ENCODE measurements at regions not wholly inside any gene's neighbourhood (a gene's known extent, or its start where the extent isn't known, plus 50 kb on each side); places are given as distances from the start of the nearest gene placed in this dataset.

DNA sequence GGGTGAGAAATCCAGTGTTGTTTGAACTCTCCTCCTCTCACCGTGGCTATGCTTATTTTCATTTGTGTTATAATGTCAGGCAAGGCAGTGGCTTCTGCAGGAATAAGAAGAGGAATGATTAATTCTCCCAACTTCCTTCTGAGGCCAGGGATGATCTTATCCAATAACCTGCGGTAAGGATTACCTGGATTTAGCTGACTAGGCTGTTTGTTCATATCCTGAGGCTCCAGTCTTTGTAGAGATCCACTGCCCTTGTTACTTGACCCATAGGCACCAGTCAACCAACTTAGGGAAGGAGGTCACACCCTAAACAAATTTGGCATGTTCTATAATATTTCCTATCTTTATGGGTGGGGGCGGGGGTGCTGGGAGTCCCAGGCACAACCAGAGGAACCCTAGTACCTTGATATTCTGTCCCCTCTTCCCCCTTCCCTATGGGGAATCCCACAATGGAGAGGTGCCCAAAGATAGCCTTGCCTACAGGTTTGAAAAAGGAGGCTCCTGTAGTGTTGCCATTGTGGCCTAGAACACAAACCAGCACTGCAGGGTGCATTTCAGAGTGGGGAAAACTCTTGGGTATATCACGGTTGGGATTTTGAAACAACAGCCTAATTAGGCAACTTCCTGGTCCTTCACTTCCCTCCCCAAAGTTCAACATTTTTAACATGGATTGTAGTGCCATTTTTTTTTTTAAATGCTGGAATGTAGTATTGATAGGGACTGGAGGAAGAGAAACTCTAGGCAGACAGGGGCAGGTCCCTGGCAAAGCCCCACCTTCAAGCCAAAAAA lies 977.5 kb upstream of the SPRY2 start:
- DNase-seq (ENCODE audit: low read depth) = no peak
- Histone ChIP-seq H3K4me1 (ENCODE audit: control insufficient read depth, insufficient read depth, low read length) (no peaks in the 10 kb centered on the region), H3K36me3 (ENCODE audit: control insufficient read depth, insufficient read depth, low read length, severe bottlenecking) (no peaks in the 10 kb centered on the region), H3K9me3 (ENCODE audit: control insufficient read depth, low read length) (no peaks in the 10 kb centered on the region), H3K9ac (ENCODE audit: low read length) (no peak overlapping the region), H3K4me3 (ENCODE audit: low read length) (no peak overlapping the region), H3K27me3 (replicated peaks; ENCODE audit: control insufficient read depth, insufficient read depth, low read length) (no peaks in the 10 kb centered on the region)

GRCh38 chr13:81314461-81314860 lies 973.5 kb upstream of the SPRY2 start:
- Histone ChIP-seq H3K9ac (ENCODE audit: low read length) (no peak overlapping the region), H3K27me3 (replicated peaks; ENCODE audit: control insufficient read depth, insufficient read depth, low read length) (no peaks in the 10 kb centered on the region), H3K4me1 (ENCODE audit: control insufficient read depth, insufficient read depth, low read length) (no peaks in the 10 kb centered on the region)

GRCh38 chr13:81305928-81306327 lies 965.0 kb upstream of the SPRY2 start:
- no peaks in the 10 kb centered on the region for H3K36me3 ChIP-seq (ENCODE audit: control insufficient read depth, insufficient read depth, low read length, severe bottlenecking)
- no peak for DNase-seq (ENCODE audit: low read depth)
- no peaks in the 10 kb centered on the region for H3K9me3 ChIP-seq (ENCODE audit: control insufficient read depth, low read length)
- H3K27me3 ChIP-seq (replicated peaks; ENCODE audit: control insufficient read depth, insufficient read depth, low read length) = no peaks in the 10 kb centered on the region
- H3K4me3 ChIP-seq (ENCODE audit: low read length) = no peak overlapping the region
- no peaks in the 10 kb centered on the region for H3K4me1 ChIP-seq (ENCODE audit: control insufficient read depth, insufficient read depth, low read length)
- no peak overlapping the region for H3K9ac ChIP-seq (ENCODE audit: low read length)

More at GRCh38 chr13:81314461-81314860, 973.5 kb upstream of the SPRY2 start:
- no peaks in the 10 kb centered on the region for H3K9me3 ChIP-seq (ENCODE audit: control insufficient read depth, low read length)
- no peak for DNase-seq (ENCODE audit: low read depth)
- no peaks in the 10 kb centered on the region for H3K36me3 ChIP-seq (ENCODE audit: control insufficient read depth, insufficient read depth, low read length, severe bottlenecking)
- no peak overlapping the region for H3K4me3 ChIP-seq (ENCODE audit: low read length)

GRCh38 chr13:81304121-81304659 lies 963.3 kb upstream of the SPRY2 start:
- peak; percentile 9 for DNase-seq (ENCODE audit: low read depth)
- Histone ChIP-seq H3K4me1 (ENCODE audit: control insufficient read depth, insufficient read depth, low read length) (no peaks in the 10 kb centered on the region), H3K36me3 (ENCODE audit: control insufficient read depth, insufficient read depth, low read length, severe bottlenecking) (no peaks in the 10 kb centered on the region), H3K9me3 (ENCODE audit: control insufficient read depth, low read length) (no peaks in the 10 kb centered on the region), H3K9ac (ENCODE audit: low read length) (no peak overlapping the region), H3K27me3 (replicated peaks; ENCODE audit: control insufficient read depth, insufficient read depth, low read length) (no peaks in the 10 kb centered on the region), H3K4me3 (ENCODE audit: low read length) (no peak overlapping the region)

DNA sequence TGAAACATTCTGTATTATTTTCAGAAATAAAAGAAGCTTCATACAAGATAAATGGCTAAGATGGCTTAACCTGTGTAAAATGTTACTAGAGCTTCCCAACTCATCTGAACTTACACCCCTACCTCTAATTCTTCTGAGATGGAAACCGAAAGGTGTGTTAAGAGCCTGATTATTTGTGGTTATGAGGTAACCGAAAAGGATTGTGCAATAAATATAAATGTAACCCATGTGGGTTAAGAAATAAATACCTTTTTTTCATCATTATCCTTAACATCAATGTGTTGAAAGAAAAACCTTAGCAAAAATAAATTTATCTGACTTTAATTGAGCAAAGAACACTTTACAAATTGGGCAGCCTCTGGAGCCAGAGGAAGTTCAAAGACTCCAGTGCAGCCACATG lies 961.8 kb upstream of the SPRY2 start:
- Histone ChIP-seq H3K9ac (ENCODE audit: low read length) (no peak overlapping the region), H3K27me3 (replicated peaks; ENCODE audit: control insufficient read depth, insufficient read depth, low read length) (no peaks in the 10 kb centered on the region), H3K4me1 (ENCODE audit: control insufficient read depth, insufficient read depth, low read length) (no peaks in the 10 kb centered on the region), H3K4me3 (ENCODE audit: low read length) (no peak overlapping the region), H3K9me3 (ENCODE audit: control insufficient read depth, low read length) (no peaks in the 10 kb centered on the region), H3K36me3 (ENCODE audit: control insufficient read depth, insufficient read depth, low read length, severe bottlenecking) (no peaks in the 10 kb centered on the region)
- no peak for DNase-seq (ENCODE audit: low read depth)

DNA sequence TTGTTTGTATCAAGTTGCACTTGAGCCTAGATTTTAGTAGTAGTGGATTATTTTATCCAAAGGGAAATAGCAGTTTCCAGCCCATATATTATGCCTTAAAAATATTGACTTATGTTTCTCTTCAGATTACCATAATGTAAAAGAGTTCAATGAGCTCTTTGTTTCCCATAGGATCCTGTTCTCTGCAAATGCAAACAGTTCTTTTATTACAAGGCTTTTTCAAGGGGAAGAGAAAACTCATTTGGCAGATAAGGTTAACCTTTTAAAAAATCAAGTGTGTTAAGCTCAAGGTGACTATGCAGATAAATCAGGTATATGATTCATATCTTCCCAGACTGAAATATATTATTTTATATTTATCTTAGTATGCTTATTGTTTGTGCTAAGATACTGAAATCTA lies 961.2 kb upstream of the SPRY2 start:
- no peak overlapping the region for H3K9ac ChIP-seq (ENCODE audit: low read length)
- DNase-seq (ENCODE audit: low read depth) = no peak
- H3K4me1 ChIP-seq (ENCODE audit: control insufficient read depth, insufficient read depth, low read length) = no peaks in the 10 kb centered on the region
- H3K36me3 ChIP-seq (ENCODE audit: control insufficient read depth, insufficient read depth, low read length, severe bottlenecking) = no peaks in the 10 kb centered on the region
- no peaks in the 10 kb centered on the region for H3K27me3 ChIP-seq (replicated peaks; ENCODE audit: control insufficient read depth, insufficient read depth, low read length)
- H3K4me3 ChIP-seq (ENCODE audit: low read length) = no peak overlapping the region
- no peaks in the 10 kb centered on the region for H3K9me3 ChIP-seq (ENCODE audit: control insufficient read depth, low read length)

- no peak overlapping the region for H3K9ac ChIP-seq (ENCODE audit: low read length)
- H3K9me3 ChIP-seq (ENCODE audit: control insufficient read depth, low read length) = no peaks in the 10 kb centered on the region
- H3K4me1 ChIP-seq (ENCODE audit: control insufficient read depth, insufficient read depth, low read length) = no peaks in the 10 kb centered on the region
- no peak overlapping the region for H3K4me3 ChIP-seq (ENCODE audit: low read length)
- no peak for DNase-seq (ENCODE audit: low read depth)
- no peaks in the 10 kb centered on the region for H3K27me3 ChIP-seq (replicated peaks; ENCODE audit: control insufficient read depth, insufficient read depth, low read length)
- no peaks in the 10 kb centered on the region for H3K36me3 ChIP-seq (ENCODE audit: control insufficient read depth, insufficient read depth, low read length, severe bottlenecking)
These were observed 954.3 kb upstream of the SPRY2 start for GRCh38 chr13:81295177-81295576.

GRCh38 chr13:81293594-81294164 lies 952.8 kb upstream of the SPRY2 start:
- Histone ChIP-seq H3K27me3 (replicated peaks; ENCODE audit: control insufficient read depth, insufficient read depth, low read length) (no peaks in the 10 kb centered on the region), H3K36me3 (ENCODE audit: control insufficient read depth, insufficient read depth, low read length, severe bottlenecking) (no peaks in the 10 kb centered on the region), H3K9me3 (ENCODE audit: control insufficient read depth, low read length) (no peaks in the 10 kb centered on the region), H3K4me1 (ENCODE audit: control insufficient read depth, insufficient read depth, low read length) (peaks cover 2% of the 10 kb centered on the region), H3K4me3 (ENCODE audit: low read length) (no peak overlapping the region), H3K9ac (ENCODE audit: low read length) (no peak overlapping the region)
- DNase-seq (ENCODE audit: low read depth) = no peak

DNA sequence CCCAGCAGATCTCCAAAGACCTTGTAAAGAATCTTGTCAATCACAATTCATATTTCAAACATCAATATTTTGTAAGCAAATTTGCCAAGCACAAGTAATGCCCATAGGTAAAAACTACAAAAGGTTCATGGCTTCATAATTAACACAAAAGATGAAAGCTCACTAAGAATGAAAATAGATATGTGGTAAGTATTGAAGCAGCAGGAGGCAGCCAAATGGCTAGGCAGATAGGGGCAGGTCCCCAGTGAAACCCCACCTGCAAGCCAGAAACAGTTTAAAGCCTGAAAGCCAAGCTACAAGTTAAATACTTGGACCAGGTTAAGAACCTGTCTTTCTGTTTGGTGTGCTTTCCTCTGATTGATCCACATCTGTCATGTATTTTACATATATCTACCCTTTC lies 942.6 kb upstream of the SPRY2 start:
- Histone ChIP-seq H3K27me3 (replicated peaks; ENCODE audit: control insufficient read depth, insufficient read depth, low read length) (no peaks in the 10 kb centered on the region), H3K4me3 (ENCODE audit: low read length) (no peak overlapping the region), H3K4me1 (ENCODE audit: control insufficient read depth, insufficient read depth, low read length) (peaks cover 4% of the 10 kb centered on the region), H3K36me3 (ENCODE audit: control insufficient read depth, insufficient read depth, low read length, severe bottlenecking) (no peaks in the 10 kb centered on the region), H3K9ac (ENCODE audit: low read length) (no peak overlapping the region), H3K9me3 (ENCODE audit: control insufficient read depth, low read length) (no peaks in the 10 kb centered on the region)
- no peak for DNase-seq (ENCODE audit: low read depth)

DNA sequence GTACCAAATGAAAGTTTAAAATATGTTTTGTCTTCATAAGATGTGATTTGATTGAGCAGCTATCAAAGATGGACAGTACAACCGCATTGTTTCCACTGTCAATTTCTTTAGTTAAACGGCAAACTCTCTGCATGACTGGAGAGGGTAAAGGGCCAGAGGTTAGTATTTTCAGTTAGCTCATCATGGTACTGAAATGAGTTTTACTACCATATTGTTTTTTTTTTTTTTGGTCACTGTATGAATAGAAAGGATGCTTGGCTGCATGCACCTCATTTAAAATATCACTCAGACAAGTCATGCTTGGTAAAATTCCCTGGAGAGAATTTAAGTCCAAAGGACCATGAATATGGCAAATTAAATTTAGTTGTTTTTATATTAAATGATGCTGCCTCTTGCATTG lies 942.1 kb upstream of the SPRY2 start:
- no peak overlapping the region for H3K4me3 ChIP-seq (ENCODE audit: low read length)
- no peak overlapping the region for H3K9ac ChIP-seq (ENCODE audit: low read length)
- peaks cover 2% of the 10 kb centered on the region for H3K4me1 ChIP-seq (ENCODE audit: control insufficient read depth, insufficient read depth, low read length)
- DNase-seq (ENCODE audit: low read depth) = no peak
- no peaks in the 10 kb centered on the region for H3K27me3 ChIP-seq (replicated peaks; ENCODE audit: control insufficient read depth, insufficient read depth, low read length)
- H3K9me3 ChIP-seq (ENCODE audit: control insufficient read depth, low read length) = no peaks in the 10 kb centered on the region
- no peaks in the 10 kb centered on the region for H3K36me3 ChIP-seq (ENCODE audit: control insufficient read depth, insufficient read depth, low read length, severe bottlenecking)

- no peaks in the 10 kb centered on the region for H3K4me1 ChIP-seq (ENCODE audit: control insufficient read depth, insufficient read depth, low read length)
These were observed 934.8 kb upstream of the SPRY2 start for GRCh38 chr13:81275666-81276258.

More at GRCh38 chr13:81275666-81276258, 934.8 kb upstream of the SPRY2 start:
- Histone ChIP-seq H3K27me3 (replicated peaks; ENCODE audit: control insufficient read depth, insufficient read depth, low read length) (no peaks in the 10 kb centered on the region), H3K9me3 (ENCODE audit: control insufficient read depth, low read length) (peaks cover 7% of the 10 kb centered on the region), H3K36me3 (ENCODE audit: control insufficient read depth, insufficient read depth, low read length, severe bottlenecking) (no peaks in the 10 kb centered on the region), H3K9ac (ENCODE audit: low read length) (no peak overlapping the region), H3K4me3 (ENCODE audit: low read length) (no peak overlapping the region)
- no peak for DNase-seq (ENCODE audit: low read depth)
